ENCODE measurements at regions not wholly inside any gene's neighbourhood (a gene's known extent, or its start where the extent isn't known, plus 50 kb on each side); places are given as distances from the start of the nearest gene placed in this dataset.

GRCh38 chr3:17932136-17932771 lies 189.8 kb upstream of the TBC1D5 start:
- TF ChIP-seq POLR2A (IDR thresholded peaks at IDR 0.05) = no peak
- TF ChIP-seq, protein P1, sequence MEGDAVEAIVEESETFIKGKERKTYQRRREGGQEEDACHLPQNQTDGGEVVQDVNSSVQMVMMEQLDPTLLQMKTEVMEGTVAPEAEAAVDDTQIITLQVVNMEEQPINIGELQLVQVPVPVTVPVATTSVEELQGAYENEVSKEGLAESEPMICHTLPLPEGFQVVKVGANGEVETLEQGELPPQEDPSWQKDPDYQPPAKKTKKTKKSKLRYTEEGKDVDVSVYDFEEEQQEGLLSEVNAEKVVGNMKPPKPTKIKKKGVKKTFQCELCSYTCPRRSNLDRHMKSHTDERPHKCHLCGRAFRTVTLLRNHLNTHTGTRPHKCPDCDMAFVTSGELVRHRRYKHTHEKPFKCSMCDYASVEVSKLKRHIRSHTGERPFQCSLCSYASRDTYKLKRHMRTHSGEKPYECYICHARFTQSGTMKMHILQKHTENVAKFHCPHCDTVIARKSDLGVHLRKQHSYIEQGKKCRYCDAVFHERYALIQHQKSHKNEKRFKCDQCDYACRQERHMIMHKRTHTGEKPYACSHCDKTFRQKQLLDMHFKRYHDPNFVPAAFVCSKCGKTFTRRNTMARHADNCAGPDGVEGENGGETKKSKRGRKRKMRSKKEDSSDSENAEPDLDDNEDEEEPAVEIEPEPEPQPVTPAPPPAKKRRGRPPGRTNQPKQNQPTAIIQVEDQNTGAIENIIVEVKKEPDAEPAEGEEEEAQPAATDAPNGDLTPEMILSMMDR (IDR thresholded peaks at IDR 0.05 in 4 of 5, conservative IDR thresholded peaks at IDR 0.05 in 1 of 5) = no peak
